ENCODE measurements at regions not wholly inside any gene's neighbourhood (a gene's known extent, or its start where the extent isn't known, plus 50 kb on each side); places are given as distances from the start of the nearest gene placed in this dataset.

- DNase-seq = no peak
- Histone ChIP-seq H3K4me1 (no peaks in the 10 kb centered on the region), H3K27ac (no peak overlapping the region), H3K36me3 (no peaks in the 10 kb centered on the region), H3K9me3 (no peaks in the 10 kb centered on the region), H3K4me3 (no peak overlapping the region), H3K27me3 (no peaks in the 10 kb centered on the region)
- intact Hi-C loops (cut with DNase I; ENCODE audit: low total_unique reads) = no loop called here
- in situ Hi-C loops (cut with MboI; ENCODE audit: low sequenced_read_pairs in 4 of 4) = no loop called here
- no peak for ATAC-seq
- TF ChIP-seq CTCF (IDR thresholded peaks at IDR 0.05 in 4 of 5, conservative IDR thresholded peaks at IDR 0.05 in 1 of 5) = no peak
- no peak for TF ChIP-seq POLR2A (IDR thresholded peaks at IDR 0.05)
These were observed 57.0 kb upstream of the PAK1 start for GRCh38 chr11:77530879-77531278.

DNA sequence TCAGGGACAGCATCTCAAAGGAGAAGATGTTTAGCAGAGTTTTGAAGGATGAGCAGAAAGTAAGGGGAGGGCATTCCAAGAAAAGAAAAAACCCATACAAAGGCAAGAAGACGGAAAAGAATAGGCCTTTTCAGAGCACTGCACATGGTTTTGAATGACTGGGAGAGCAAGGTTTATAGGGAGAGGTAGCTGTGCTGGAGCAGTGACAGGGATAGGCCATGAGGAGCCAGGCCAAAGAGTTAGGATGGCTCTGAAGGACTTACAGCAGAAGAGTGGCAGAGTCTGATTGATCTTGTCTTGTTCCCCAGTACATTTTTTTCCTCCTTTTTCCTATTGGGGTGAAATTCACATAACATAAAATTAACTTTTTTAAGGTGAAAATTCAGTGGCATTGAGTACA, 55.8 kb upstream of the PAK1 start:
- DNase-seq (no peak), ATAC-seq (no peak)
- Histone ChIP-seq H3K36me3 (no peaks in the 10 kb centered on the region), H3K4me3 (no peak overlapping the region), H3K27me3 (no peaks in the 10 kb centered on the region), H3K27ac (no peak overlapping the region), H3K9me3 (no peaks in the 10 kb centered on the region), H3K4me1 (no peaks in the 10 kb centered on the region)
- TF ChIP-seq CTCF (IDR thresholded peaks at IDR 0.05 in 4 of 5, conservative IDR thresholded peaks at IDR 0.05 in 1 of 5) (no peak), POLR2A (IDR thresholded peaks at IDR 0.05) (no peak)
- intact Hi-C loops (cut with DNase I; ENCODE audit: low total_unique reads) (no loop called here), in situ Hi-C loops (cut with MboI; ENCODE audit: low sequenced_read_pairs in 4 of 4) (no loop called here)

GRCh38 chr11:77525455-77526091, 51.7 kb upstream of the PAK1 start:
- ATAC-seq (no peak), DNase-seq (no peak)
- Histone ChIP-seq H3K9me3 (no peaks in the 10 kb centered on the region), H3K27ac (no peak overlapping the region), H3K4me1 (peaks cover 0 to 7% of the 10 kb centered on the region in 2 donors), H3K36me3 (no peaks in the 10 kb centered on the region), H3K27me3 (no peaks in the 10 kb centered on the region), H3K4me3 (no peak overlapping the region)
- TF ChIP-seq POLR2A (IDR thresholded peaks at IDR 0.05) = no peak
- TF ChIP-seq CTCF (IDR thresholded peaks at IDR 0.05 in 4 of 5, conservative IDR thresholded peaks at IDR 0.05 in 1 of 5) = no peak
- in situ Hi-C loops (cut with MboI; ENCODE audit: low sequenced_read_pairs in 4 of 4) = no loop called here
- intact Hi-C loops (cut with DNase I; ENCODE audit: low total_unique reads) = no loop called here

DNA sequence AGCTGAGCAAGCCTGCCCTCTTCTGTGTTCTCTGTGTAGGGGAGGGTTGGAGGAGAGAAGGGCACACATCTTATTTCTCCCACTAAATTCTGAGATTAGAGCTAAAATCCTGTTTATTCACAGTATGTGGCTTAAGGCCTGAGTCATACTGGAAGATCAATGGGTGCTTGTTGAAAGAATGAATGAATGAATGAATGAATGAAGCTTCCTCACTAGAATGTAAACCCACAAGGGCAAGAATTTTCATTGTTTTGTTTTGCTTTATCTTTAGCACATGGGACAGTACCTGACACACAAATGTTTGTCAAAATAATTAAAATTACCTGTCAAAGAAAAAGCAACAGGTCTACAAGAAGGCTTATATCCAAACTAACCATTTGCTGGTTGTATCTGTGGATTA, 50.6 kb upstream of the PAK1 start:
- intact Hi-C loops (cut with DNase I; ENCODE audit: low total_unique reads) = no loop called here
- peak in 1 of 2 donors; percentile 41 for ATAC-seq
- H3K4me3 ChIP-seq = no peak overlapping the region
- no peak for DNase-seq
- no peaks in the 10 kb centered on the region for H3K27me3 ChIP-seq
- peaks cover 0 to 7% of the 10 kb centered on the region in 2 donors for H3K4me1 ChIP-seq
- TF ChIP-seq CTCF (IDR thresholded peaks at IDR 0.05 in 4 of 5, conservative IDR thresholded peaks at IDR 0.05 in 1 of 5) (no peak), POLR2A (IDR thresholded peaks at IDR 0.05) (no peak)
- no peaks in the 10 kb centered on the region for H3K36me3 ChIP-seq
- H3K27ac ChIP-seq = no peak overlapping the region
- in situ Hi-C loops (cut with MboI; ENCODE audit: low sequenced_read_pairs in 4 of 4) = no loop called here
- no peaks in the 10 kb centered on the region for H3K9me3 ChIP-seq

DNA sequence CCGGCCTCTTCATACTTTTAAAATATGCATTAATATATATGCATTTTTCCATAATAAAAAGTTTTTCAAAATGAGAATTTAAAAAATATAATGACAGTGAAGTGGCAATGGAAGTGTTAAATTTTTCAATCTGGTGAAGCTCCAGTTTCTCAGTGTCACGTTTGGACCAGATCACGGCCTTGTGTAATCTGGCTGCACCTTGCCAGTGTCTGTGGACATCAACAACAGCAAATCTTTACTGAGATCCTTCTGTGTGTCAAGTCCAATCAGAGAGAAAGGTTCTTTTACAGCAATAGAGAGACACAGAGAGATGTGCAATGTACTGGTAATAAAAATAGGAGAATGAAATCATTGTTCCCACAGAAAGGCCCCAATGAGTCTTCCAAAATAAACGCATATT, 49.8 kb upstream of the PAK1 start:
- intact Hi-C loops (cut with DNase I; ENCODE audit: low total_unique reads) = no loop called here
- no peaks in the 10 kb centered on the region for H3K36me3 ChIP-seq
- peaks cover 0 to 7% of the 10 kb centered on the region in 2 donors for H3K4me1 ChIP-seq
- TF ChIP-seq POLR2A (IDR thresholded peaks at IDR 0.05) (no peak), CTCF (IDR thresholded peaks at IDR 0.05 in 4 of 5, conservative IDR thresholded peaks at IDR 0.05 in 1 of 5) (no peak)
- H3K27me3 ChIP-seq = no peaks in the 10 kb centered on the region
- ATAC-seq = no peak
- no peak for DNase-seq
- H3K4me3 ChIP-seq = no peak overlapping the region
- H3K27ac ChIP-seq = no peak overlapping the region
- no peaks in the 10 kb centered on the region for H3K9me3 ChIP-seq
- in situ Hi-C loops (cut with MboI; ENCODE audit: low sequenced_read_pairs in 4 of 4) = no loop called here

Measured in gastrocnemius medialis (tissue), 4 donors.